Left lung (tissue), 4 donors: ENCODE measurements at regions not wholly inside any gene's neighbourhood (a gene's known extent, or its start where the extent isn't known, plus 50 kb on each side); places are given as distances from the start of the nearest gene placed in this dataset.
"Not testable (repeated sequence)": the region's sequence is repeated elsewhere in the genome, so short reads cannot be mapped to it uniquely, and the experiment has no call there.

Experiments
- ATAC-seq: fragments of 200-7000 bp; cut with Tn5 transposase; one replicate; pipeline ENCODE4 v1.9.1; 2020; ENCODE audit warnings: moderate library complexity
- DNase-seq, 4 donors: peaks; one replicate each; pipeline ENCODE4 v3.0.0-alpha.2; 2013 to 2020
- H3K27ac ChIP-seq, 2 donors: fragments of 200-600 bp; sonication (generic) in 1 of 2; one replicate each; pipeline versions ENCODE4 v1.5.0 to v1.8.0; 2020 to 2021
- H3K27me3 ChIP-seq, 2 donors: fragments of 200-600 bp; sonication (generic) in 1 of 2; one replicate each; pipeline versions ENCODE4 v1.5.0 to v1.8.0; 2020 to 2021
- H3K36me3 ChIP-seq, 2 donors: fragments of 200-600 bp; sonication (generic) in 1 of 2; one replicate each; pipeline versions ENCODE4 v1.5.0 to v1.8.0; 2020 to 2021
- H3K4me1 ChIP-seq, 2 donors: fragments of 200-600 bp; one replicate each; pipeline ENCODE4 v1.8.0; 2021
- H3K4me3 ChIP-seq, 2 donors: fragments of 200-600 bp; sonication (generic) in 1 of 2; one replicate each; pipeline versions ENCODE4 v1.5.0 to v1.8.0; 2020 to 2021; ENCODE audit warnings: mild to moderate bottlenecking in 1 of 2
- H3K9me3 ChIP-seq, 2 donors: fragments of 200-600 bp; sonication (generic) in 1 of 2; one replicate each; pipeline versions ENCODE4 v1.5.0 to v1.8.0; 2020 to 2021
- intact Hi-C, 2 donors: fragments of 100-400 bp; cut with DNase I; formaldehyde crosslinking; loops; one replicate each; pipeline versions ENCODE4 v1.11.2 to v1.14.2; 2022
- donor health status: DM: no; HTN: yes; CAD: no.
- donor health status: DM: no; HTN: no; CAD: no.

DNA sequence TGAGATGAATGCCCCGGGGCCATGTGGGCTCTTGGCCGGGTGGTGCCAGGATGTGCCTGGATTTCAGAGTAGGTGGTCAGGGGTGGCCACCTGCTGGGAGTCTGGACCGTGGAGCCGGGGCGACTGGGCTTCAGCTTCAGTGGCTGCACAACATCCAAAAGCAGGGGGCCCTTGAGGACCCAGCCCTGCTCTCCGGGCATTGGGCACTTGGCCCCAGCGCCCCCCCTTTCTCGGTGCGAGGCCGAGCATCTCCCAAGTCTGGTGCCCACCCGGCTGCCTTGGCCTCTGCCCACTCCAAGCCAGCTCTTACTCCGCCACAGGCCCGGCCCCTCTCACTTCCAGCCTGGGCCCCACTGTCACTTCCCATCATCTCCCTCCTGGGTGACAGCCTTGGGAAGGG, 4429.0 kb upstream of the TPTE start:
- peak in 1 of 4 donors; percentile 1 for DNase-seq
- H3K27me3 ChIP-seq, H3K9me3 ChIP-seq, intact Hi-C loops, H3K4me1 ChIP-seq, H3K4me3 ChIP-seq, ATAC-seq, H3K36me3 ChIP-seq, H3K27ac ChIP-seq: not testable (repeated sequence)

- H3K27me3 ChIP-seq, H3K4me3 ChIP-seq, H3K27ac ChIP-seq, intact Hi-C loops, ATAC-seq, H3K4me1 ChIP-seq, H3K9me3 ChIP-seq, H3K36me3 ChIP-seq: not testable (repeated sequence)
- peak in 1 of 4 donors; percentile 20 for DNase-seq
Measured at GRCh38 chr21:6093419-6093818, 4428.0 kb upstream of the TPTE start.

DNA sequence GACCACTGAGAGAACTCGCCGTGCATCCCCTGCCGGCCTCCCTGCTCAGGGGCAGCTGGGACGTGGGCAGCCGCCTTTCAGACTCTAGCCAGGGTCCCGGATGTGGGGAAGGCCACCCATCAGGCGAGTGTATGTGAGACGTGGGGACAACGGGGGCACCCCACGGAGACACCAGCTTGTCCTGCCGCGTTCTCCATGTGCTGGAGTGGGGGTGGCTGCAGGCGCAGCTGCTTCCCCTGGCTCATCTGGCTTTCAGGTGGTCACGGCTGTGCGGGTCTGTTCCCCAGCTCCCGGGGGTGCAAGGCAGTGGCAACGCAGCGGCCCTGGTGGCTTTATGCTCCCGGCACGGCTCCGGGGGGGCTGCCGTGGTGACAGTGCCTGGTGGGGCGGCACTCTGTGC, 4427.5 kb upstream of the TPTE start:
- H3K4me3 ChIP-seq, intact Hi-C loops, H3K4me1 ChIP-seq, ATAC-seq, H3K27me3 ChIP-seq, H3K9me3 ChIP-seq, H3K27ac ChIP-seq, H3K36me3 ChIP-seq: not testable (repeated sequence)
- DNase-seq, result peak in 1 of 4 donors; percentile 10

GRCh38 chr21:6095304-6095703, 4426.1 kb upstream of the TPTE start:
- not testable (repeated sequence) for ATAC-seq, H3K4me3 ChIP-seq, H3K27me3 ChIP-seq

GRCh38 chr21:6096560-6097424, 4424.6 kb upstream of the TPTE start:
- H3K36me3 ChIP-seq, H3K27ac ChIP-seq, intact Hi-C loops, DNase-seq, H3K27me3 ChIP-seq, H3K9me3 ChIP-seq, H3K4me1 ChIP-seq, H3K4me3 ChIP-seq: not testable (repeated sequence)
- peak; percentile 66 for ATAC-seq

More at GRCh38 chr21:6095304-6095703, 4426.1 kb upstream of the TPTE start:
- H3K36me3 ChIP-seq, H3K27ac ChIP-seq, DNase-seq, H3K9me3 ChIP-seq, H3K4me1 ChIP-seq, intact Hi-C loops: not testable (repeated sequence)

DNA sequence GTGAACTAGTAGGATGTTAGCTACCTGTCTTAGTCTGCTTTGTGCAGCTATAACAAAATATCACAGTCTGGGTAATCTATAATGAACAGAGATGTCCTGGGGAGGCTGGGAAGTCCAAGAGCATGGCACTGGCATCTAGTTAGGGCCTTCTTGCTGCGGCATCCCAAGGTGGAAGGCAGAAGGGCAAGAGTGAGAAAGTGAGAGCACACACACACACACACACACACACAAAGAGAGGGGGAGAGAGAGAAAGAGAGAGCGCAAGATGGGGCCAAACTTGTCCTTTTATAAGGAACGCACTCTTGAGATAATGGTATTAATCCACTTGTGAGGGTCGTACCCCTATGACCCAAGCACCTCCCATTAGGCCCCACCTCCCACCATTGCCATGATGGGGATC, 4423.6 kb upstream of the TPTE start:
- ATAC-seq, H3K27ac ChIP-seq, intact Hi-C loops, H3K4me1 ChIP-seq, H3K4me3 ChIP-seq, H3K36me3 ChIP-seq, H3K27me3 ChIP-seq, DNase-seq, H3K9me3 ChIP-seq: not testable (repeated sequence)

- H3K4me3 ChIP-seq, H3K27ac ChIP-seq, H3K4me1 ChIP-seq, H3K36me3 ChIP-seq, H3K27me3 ChIP-seq, H3K9me3 ChIP-seq, intact Hi-C loops: not testable (repeated sequence)
- DNase-seq, result peak in 1 of 4 donors; percentile 14
- peak; percentile 37 for ATAC-seq
Measured at GRCh38 chr21:6098191-6098935, 4423.0 kb upstream of the TPTE start.

- H3K4me1 ChIP-seq, H3K4me3 ChIP-seq, H3K27me3 ChIP-seq, DNase-seq, H3K27ac ChIP-seq, H3K36me3 ChIP-seq, H3K9me3 ChIP-seq, intact Hi-C loops: not testable (repeated sequence)
- peak; percentile 86 for ATAC-seq
Measured at GRCh38 chr21:6101588-6101987, 4419.8 kb upstream of the TPTE start.

DNA sequence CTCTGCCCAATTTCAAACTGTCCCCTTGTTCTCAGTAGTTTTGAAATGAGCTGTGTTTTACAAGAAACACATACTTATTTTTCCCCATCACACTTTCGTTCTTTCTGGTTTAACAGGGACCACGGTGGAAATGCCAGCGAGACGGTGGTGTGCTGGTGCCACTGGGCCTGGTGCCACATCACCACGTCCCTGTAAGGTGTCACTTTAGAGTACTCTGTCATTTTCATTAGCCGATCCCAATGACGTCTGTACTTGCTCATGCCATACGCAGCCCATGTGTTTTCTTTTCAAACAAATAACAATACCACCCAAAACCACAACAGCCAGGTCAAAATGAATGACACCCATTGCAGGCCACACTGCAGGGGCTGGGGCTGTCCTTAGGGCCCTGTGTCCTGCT, 4416.8 kb upstream of the TPTE start:
- H3K9me3 ChIP-seq, DNase-seq, H3K4me3 ChIP-seq, H3K27me3 ChIP-seq, intact Hi-C loops, ATAC-seq, H3K36me3 ChIP-seq, H3K27ac ChIP-seq, H3K4me1 ChIP-seq: not testable (repeated sequence)

GRCh38 chr21:6106686-6107567, 4414.5 kb upstream of the TPTE start:
- DNase-seq, H3K36me3 ChIP-seq, H3K9me3 ChIP-seq, H3K4me3 ChIP-seq, H3K27ac ChIP-seq, H3K27me3 ChIP-seq, intact Hi-C loops, ATAC-seq, H3K4me1 ChIP-seq: not testable (repeated sequence)

- not testable (repeated sequence) for ATAC-seq
Measured at GRCh38 chr21:6108894-6109293, 4412.5 kb upstream of the TPTE start.

DNA sequence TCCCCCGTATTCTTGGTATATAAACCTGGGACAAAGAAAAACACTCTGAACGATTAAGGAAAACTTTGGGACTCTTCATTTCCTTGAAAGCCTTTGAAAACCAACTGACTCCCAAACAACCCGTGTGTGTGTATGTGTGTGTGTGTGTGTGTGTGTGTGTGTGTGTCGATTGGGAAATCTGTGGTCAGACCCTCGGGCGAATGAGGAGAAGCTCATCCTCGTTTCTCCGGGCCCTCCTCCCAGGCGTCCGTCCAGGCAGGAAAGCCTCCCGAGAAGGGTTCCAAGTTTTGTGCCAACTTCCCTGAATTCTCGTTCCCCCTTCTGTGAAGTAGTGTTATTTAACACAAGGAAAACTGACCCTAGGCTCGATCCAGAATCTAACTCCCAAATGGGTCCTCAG, 4411.6 kb upstream of the TPTE start:
- not testable (repeated sequence) for ATAC-seq

More at GRCh38 chr21:6108894-6109293, 4412.5 kb upstream of the TPTE start:
- intact Hi-C loops, H3K4me3 ChIP-seq, H3K27me3 ChIP-seq, H3K4me1 ChIP-seq, H3K9me3 ChIP-seq, DNase-seq, H3K27ac ChIP-seq, H3K36me3 ChIP-seq: not testable (repeated sequence)

More for the DNA sequence above, 4411.6 kb upstream of the TPTE start:
- H3K36me3 ChIP-seq, H3K27ac ChIP-seq, H3K27me3 ChIP-seq, H3K4me3 ChIP-seq, intact Hi-C loops, H3K9me3 ChIP-seq, H3K4me1 ChIP-seq: not testable (repeated sequence)
- peak in 1 of 4 donors; percentile 54 for DNase-seq
